HG03565 (cell line): ENCODE measurements at regions not wholly inside any gene's neighbourhood (a gene's known extent, or its start where the extent isn't known, plus 50 kb on each side); places are given as distances from the start of the nearest gene placed in this dataset.
"Not testable (repeated sequence)": the region's sequence is repeated elsewhere in the genome, so short reads cannot be mapped to it uniquely, and the experiment has no call there.

Source experiments
- ATAC-seq: cut with Tn5 transposase; IDR thresholded peaks from one replicate; pipeline ENCODE4 v1.9.1; 2021; ENCODE audit warnings: mild to moderate bottlenecking, moderate library complexity; ENCODE audit not compliant: unreplicated experiment

DNA sequence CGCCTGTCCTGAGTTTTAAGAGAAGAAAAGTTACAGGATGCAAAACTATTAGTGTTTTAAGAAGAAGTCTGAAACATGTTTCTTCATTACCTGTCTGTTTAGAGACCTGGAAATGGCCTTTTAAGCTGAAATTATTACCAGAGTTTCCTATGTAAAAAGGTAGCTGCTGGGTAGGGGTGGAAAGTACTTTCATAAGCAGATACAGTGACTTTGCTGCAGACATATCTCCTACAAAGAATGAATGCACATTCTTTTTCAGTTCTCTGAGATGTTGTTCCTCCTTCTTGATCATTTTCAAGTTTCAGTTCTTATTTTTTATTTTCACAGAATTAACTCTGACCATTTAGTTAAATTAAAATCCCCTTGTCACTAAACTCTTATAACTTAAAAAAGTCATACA is 1329.6 kb downstream of the KCNT2 start:
- no peak for ATAC-seq

DNA sequence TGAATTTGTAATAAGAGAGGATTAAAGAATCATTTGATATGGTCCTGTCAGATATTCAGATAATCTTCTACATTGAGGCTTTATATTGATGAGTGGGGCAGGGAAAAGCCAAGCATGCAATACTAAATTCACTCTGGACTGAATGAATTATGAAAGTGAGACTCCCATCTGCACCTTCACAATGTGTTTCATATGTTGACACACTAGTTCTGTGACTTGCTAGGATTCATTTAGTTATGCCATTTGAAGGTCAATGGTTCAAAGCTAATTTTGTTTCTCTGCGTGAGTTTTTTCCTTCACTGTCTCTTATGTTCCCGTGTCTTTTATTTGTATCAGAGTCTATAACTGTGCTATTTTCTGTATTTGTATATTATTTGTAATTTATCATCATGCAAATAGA is 1332.5 kb downstream of the KCNT2 start:
- ATAC-seq, result no peak

DNA sequence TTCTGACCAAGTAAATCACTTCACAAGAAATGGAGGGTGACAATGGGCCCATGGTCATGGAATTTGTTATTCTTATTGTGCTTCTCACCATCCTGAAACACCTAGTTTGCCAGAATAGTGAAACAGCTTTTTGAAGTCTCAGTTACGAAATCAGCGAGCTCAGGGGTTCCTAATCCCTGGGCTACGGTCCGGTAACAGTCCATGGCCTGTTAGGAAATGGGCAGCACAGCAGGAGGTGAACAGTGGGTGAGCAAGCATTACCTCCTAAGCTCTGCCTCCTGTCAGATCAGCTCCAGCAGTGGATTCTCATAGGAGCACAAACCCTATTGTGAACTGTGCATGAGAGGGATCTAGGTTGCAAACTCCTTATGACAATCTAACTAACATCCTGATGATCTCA is 1356.3 kb downstream of the KCNT2 start:
- ATAC-seq, result no peak

DNA sequence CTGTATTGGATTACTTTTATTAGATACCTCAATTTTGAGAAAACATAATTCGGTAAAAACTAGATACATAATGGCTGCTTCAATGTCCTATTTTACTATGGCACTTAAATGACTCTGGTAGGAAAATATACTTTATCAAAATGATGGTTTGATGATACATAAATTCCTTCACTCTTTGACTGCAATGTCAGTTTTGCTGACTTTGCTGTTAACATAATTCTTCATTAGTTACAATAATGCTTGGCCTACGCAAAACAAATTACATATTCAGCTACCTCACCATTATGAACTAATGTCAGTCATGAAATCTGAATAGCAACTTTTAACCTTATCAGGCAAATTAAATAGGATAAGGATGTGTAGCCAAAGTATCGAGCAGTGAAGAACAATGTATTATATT is 1364.7 kb downstream of the KCNT2 start:
- no peak for ATAC-seq

DNA sequence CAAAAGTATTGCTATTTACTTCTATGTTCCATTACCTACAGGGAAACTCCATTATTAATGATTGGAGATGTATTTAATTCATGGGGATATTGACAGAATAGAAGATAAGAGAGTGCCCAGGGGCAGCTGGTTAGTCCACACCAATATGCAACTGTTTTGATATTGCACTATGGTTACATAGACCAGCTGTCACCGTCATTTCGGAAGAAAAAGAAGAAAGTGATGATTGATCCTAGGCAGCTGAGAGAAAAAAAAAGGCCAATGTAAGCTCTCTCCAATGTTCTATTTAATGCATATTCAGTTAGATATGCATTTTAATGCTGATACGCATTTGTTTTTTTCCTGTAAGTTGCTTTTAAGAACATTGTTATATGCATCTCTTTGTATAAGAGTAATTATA is 1367.2 kb downstream of the KCNT2 start:
- no peak for ATAC-seq

DNA sequence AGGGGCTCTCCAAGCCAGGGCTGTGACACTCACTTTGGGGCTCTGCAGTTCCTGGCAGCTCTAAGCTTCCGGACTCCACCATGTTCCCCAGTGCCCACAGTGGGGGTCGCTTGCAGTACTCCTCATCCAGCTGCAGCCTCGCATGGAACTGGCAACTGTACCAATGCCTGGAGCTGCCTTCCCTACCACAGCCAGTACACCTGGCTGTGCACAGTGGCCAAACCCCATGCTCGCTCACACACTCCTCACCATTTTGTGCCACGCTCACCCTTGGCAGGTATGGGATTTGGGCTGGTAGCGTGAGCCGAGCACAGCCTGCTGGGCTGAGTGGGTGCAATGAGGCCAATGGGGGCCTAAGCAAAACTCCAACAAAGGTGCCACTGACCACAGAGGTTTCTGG is 1369.9 kb downstream of the KCNT2 start:
- ATAC-seq, result no peak

DNA sequence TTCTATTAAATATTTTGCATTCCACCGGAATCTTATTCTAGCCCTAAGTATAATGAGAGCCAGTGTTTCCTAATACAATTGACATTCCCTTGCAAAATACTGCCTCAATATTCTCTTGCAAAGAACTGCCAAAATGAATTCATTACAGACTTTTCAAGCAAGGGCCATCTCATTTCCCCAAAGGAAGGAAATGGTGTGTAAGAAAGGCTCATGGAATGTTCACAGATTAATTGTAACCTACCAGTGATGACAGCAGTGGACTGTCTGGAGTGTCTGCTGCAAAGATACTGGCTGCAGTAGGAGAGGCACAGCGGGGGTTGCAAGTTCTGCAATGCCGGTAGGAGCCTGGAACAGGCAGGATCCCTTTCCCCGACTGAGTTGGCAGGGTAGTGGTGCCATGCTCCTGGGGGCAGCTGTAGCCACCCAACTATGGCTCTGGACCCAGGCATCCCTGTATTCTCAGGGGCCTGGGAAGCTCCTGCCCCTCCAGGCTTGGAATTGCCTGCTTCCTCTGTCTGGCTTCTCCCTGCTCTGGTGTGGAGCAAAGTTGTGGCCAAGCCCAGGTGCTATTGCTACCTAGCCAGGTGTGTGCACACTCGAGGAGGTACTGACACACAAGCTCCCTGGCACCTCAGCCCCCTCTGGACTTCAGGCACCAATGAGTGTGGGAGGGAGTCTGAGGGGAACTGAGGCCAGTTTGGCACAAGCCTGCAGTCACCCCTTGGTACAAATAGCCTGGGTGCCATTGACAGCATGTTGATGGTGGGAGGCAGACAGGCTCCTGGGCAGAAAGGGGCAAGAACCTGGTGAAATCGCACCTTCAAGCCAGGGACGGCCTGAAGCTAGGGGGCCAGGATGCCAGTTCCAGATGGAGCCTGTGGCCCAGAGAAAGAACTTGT is 1371.0 kb downstream of the KCNT2 start:
- ATAC-seq, result no peak

DNA sequence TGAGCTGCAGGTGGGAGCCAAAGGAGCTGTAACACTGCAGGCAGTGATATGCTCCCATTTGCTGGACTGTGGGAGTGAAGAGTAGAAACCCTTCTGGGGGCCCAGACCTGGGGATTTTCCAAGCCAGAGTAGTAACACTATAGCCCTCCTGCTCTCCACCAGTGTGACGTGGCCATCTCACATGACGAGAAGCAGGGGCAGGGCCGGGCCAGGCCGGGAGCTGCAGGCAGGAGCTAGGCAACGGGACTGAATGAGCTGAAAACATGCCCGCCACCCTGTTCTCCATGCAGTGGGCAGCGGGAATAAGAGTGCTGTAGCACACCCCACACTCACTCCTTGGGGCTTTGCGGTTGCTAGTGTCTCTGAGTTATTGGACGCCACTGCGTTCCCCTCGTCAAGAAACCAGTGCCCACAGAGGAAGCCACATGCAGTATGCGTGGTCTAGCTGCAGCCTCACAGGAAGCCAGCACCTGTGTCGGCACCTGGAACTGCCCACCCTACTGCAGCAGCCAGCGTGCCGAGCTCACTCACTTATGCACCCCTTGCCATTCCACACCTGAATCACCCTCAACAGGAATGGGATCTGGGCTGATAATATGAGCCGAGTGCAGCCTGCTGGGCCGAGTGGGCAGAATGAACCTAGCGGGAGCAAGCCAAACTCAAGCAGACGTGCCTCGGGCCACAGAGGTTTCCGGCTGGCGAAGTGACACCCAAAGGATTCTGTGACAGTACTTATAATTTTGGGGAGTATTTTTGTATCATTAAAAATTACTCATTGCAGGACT is 1389.6 kb downstream of the KCNT2 start:
- no peak for ATAC-seq

DNA sequence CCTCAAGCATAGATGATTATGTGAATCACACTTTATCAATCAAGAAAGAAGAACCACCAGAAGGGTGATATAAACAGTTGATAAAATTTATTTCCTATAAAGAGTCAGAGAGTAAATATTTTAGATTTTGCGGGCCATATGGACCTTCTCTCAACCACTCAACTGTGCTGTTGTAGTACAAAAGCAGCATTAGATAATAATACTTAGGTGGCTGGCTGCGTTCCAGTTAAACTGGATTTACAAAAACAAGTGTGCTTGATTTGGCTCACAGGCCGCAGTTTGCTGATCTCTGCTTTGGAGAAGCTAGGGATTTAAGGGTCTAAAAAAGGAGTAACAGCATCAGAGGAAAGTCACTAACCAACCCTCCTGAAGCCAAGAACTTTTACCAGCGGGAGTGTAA is 1406.0 kb downstream of the KCNT2 start:
- ATAC-seq, result no peak

DNA sequence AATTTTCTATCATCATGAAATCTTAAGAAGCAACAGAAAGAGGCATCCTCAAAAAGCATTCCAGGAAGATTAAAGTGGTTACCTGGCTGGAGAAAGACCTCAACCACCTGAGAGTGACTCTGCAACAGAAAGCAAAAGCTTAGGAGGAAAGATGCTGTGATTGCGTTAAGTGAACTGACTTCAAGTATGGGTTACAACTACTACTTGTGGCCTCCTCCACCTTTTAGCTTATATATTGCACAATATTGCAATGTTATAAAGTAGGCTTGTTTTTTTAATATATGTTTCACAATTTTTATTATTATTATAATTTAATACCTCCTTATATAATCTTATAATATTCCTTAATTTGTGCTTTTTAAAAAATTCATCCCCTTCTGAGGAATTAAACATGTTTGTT is 1407.5 kb downstream of the KCNT2 start:
- ATAC-seq, result no peak

DNA sequence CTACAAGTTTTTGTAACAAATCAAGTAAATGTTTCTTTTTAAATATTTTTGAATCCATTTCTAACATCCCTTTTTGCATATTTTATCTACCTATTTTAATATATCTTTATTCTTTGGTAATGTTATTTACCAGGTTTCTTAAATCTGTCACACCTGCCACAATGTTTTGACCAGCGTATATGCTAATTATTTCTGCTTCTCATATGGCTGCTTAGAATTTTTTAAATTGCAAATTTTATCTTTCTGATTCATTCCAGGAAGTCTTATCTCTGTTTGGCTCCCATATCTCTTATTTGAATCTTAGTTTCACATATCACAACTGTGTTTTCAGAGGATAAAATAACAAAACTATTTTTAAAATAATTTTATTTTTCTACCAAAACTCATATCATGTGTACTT is 1411.1 kb downstream of the KCNT2 start:
- no peak for ATAC-seq

DNA sequence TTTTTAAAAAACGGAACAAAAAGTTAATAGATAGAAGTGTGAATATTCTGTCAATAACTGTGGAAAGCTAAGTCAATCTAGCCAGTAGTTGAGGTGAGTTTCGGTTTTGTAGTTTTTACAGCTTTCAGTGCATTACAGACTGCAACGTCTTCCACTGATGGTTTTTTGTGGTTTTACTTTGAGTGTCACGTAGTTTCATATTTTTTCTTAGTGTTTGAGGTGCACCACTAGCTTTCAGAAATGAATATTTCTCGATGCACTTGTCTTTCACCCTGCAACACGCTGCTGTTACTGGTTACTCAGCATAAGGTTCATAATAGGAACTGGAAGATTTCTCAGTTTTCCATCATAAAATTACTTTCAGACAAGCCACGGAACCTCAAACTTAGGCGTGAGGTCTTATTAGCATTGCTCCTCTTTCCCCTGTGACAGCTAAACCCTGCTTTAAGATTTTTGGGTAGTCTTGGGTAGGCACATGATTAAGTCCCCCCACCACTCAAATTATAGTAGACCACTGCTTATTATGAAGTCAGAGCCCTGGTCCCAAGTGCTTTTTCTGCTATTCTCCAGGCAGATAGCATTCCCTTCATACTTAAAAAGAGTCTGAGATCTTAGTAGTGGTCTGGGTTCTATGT is 1412.7 kb downstream of the KCNT2 start:
- ATAC-seq, result peak; percentile 98

DNA sequence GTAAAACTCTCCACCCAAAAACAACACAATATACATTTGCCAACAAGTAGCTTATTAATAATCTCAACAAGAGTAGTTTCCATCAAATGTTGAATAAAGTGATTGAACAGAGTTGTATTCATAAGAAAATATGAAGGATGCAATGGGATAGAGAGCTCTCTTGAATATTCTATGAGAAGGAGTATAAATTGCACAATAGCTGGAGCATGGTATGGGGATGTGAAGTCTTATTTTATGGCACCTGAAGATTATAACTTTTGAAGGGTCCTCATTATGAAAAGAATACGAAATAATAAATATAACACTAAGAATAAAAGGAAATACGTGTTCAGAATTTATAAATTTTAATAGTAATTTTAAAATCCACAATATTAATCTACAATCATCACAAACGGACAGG is 1415.1 kb downstream of the KCNT2 start:
- no peak for ATAC-seq

DNA sequence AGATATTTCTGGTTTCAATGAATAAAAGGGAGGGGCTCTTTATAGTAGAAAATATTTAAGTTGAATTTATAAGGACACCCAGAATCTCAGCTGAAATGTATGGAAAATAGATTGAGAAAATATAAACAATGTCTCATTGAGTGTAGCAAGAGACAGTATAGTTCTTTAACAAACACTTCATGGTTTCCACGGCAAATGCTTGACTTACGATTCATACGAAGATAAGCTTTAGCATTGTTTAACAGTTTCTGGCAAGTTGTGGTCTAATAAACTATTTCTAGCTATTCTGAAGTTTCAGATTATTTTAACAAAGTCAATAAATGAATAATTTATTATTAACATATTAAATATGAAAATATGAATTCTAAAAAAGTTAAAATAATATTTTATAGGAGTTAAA is 1419.4 kb downstream of the KCNT2 start:
- no peak for ATAC-seq

DNA sequence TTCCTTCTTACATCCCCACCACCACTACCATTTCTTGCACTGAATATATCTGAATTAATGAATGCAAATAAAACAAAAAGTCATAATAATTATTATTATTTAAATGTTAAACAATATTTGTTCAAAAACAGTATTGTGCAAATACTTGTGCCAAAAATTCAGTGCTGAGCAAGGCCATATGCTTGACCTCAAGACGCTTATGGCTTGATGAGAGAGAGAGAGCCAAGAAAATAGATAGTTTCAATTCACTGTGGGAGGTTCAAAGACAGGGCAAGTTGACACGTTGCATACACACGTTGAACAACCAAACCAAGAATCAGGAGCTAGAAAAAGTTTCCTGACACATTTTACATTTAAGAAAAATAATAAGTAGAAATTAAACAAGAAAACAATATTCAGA is 1421.7 kb downstream of the KCNT2 start:
- no peak for ATAC-seq

DNA sequence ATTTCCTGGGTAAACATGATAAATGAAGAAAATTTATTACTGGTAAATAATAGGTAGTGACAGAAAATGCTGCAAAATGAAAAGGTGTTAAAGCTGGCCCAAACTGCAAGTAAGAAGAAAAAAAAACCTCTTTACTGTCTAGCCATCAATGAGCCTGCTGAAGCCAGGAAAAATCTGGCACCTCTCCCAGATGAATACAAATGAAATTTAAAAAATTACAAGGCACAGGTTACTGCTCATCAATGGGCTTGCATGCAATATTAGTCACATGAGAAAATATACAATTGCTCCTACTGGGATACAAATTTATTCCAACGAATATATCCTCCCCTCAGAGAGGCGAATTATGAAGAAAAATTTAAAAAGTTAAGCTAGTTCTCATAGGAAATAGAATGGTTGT is 1422.5 kb downstream of the KCNT2 start:
- ATAC-seq, result no peak

DNA sequence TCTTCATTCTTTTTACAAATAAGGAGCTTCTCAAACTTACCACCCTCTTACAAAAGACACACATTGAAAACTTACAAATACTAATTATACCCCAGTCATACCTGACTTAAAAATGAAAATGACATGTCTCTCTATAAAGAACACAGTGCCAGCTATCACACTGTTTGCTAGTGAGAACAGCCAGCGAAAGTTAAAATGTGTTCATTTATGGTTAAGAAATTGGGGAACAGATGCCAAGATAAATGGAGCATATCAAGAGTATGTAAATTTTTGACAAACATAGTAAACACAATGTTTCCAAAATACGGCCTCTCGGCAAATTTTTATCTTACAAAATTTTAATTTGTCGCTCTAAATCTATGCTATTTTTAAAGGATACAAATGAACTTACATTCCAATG is 1422.9 kb downstream of the KCNT2 start:
- no peak for ATAC-seq

DNA sequence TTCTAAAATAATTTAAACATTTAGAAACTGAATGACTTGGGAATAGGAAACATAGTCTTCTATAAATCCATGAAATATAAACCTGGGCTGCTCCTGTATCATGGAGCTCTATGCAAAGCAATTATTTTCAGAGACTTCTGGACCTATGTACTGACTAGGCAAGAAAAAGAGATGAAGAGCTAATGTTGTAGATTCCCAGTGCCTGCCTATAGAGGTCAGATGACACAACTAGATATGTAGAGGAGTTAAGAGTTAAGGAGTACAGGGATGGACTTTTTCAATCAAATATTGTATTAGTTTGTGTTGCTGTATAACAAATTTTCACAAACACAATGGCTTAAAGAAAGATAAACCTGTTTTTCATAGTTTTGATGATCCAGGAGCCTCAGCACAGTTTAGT is 1434.5 kb downstream of the KCNT2 start:
- ATAC-seq, result peak; percentile 57

DNA sequence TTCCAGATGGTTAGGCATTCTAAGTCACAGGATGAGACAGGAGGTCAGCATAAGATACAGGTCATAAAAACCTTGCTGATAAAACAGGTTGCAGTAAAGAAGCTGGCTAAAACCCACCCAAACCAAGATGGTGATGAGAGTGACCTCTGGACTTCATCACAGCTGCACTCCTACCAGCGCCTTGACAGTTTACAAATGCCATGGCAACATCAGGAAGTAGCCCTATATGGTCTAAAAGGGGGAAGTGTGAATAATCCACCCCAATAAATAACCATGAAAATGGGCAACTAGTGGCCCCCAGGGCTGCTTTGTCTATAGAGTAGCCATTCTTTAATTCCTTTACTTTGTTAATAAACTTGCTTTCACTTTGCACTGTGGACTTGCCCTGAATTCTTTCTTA is 1448.4 kb downstream of the KCNT2 start:
- not testable (repeated sequence) for ATAC-seq

DNA sequence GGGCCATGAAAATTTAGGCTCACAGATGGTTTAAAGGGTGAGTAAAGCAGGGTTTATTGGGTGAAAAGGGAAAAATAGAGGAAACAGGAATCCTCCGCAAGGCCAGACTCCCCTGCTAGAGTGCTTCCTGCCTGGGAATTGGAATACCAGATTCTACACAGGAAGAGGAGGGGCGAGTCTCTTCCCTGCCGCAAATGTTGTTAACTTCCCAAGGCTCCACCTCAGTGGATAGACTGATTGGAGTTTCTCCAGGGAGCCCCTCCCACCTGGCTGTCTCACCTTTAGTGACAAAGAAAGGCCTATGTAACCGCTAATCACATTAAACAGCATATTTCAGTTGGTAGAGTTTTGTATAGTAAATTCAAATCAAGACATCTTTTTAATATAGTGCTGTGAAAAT is 1450.1 kb downstream of the KCNT2 start:
- ATAC-seq, result no peak

DNA sequence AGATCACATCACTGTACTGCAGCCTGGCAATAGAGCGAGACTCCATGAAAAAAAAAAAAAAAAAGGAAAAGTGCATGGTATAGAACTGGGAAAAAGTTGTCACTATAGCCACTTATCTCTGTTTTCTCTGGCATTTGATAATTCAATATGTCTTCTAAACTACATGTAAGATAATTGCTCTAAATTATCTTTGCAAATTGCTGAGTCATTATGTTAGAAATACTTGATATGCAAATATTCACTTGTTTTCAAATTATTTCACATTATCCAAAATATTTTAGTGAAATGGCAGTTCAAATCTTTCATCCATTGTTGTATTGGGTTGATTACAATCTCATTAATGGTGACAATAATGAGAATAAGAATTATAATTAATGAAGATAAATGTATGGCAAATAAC is 1455.1 kb downstream of the KCNT2 start:
- no peak for ATAC-seq

DNA sequence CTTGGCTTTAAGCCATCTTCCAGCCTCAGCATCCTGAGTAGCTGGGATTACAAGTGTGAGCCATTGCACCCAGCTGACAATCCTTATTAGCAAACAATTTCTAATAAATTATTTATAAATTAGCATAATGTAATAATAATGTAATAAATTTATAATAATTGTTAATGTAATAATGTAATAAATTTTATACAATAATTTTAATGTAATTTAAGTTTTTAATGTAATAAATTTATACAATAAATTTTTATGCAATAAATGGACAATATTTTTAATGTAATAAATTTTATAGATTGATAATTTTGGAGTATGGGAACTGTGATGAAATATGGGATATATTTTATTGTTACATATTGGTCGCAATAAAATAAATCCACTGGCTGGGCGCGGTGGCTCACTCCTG is 1457.5 kb downstream of the KCNT2 start:
- no peak for ATAC-seq
